Fibroblast of mammary gland (primary cell): ENCODE measurements at regions not wholly inside any gene's neighbourhood (a gene's known extent, or its start where the extent isn't known, plus 50 kb on each side); places are given as distances from the start of the nearest gene placed in this dataset.
"Not testable (repeated sequence)": the region's sequence is repeated elsewhere in the genome, so short reads cannot be mapped to it uniquely, and the experiment has no call there.

ENCODE experiments used
- DNase-seq: peaks from one replicate; pipeline ENCODE4 v3.0.0-alpha.2; 2010; ENCODE audit warnings: low read depth
- H3K4me3 ChIP-seq: 2 replicates; pipeline ENCODE4 v1.5.1; 2011; ENCODE audit warnings: low read depth, mild to moderate bottlenecking, low read length, moderate library complexity; ENCODE audit not compliant: control insufficient read depth
- CTCF ChIP-seq: conservative IDR thresholded peaks from 2 replicates; pipeline ENCODE4 v1.5.1; 2011; ENCODE audit warnings: low read depth, low read length, inconsistent platforms; ENCODE audit not compliant: control insufficient read depth, insufficient read depth

- no peak overlapping the region for H3K4me3 ChIP-seq
- no peak for TF ChIP-seq CTCF
- no peak for DNase-seq
Observed at GRCh38 chr4:62513306-62513705, 1313.2 kb downstream of the ADGRL3 start.

- no peak for TF ChIP-seq CTCF
- no peak for DNase-seq
- no peak overlapping the region for H3K4me3 ChIP-seq
Observed at GRCh38 chr4:62512271-62512670, 1312.1 kb downstream of the ADGRL3 start.

- no peak for TF ChIP-seq CTCF
- DNase-seq, result no peak
- H3K4me3 ChIP-seq, result no peak overlapping the region
Observed at GRCh38 chr4:62510228-62510627, 1310.1 kb downstream of the ADGRL3 start.

GRCh38 chr4:62500296-62500695 lies 1300.2 kb downstream of the ADGRL3 start:
- no peak for DNase-seq
- no peak for TF ChIP-seq CTCF
- H3K4me3 ChIP-seq, result no peak overlapping the region

- no peak for DNase-seq
- no peak for TF ChIP-seq CTCF
- H3K4me3 ChIP-seq, result no peak overlapping the region
Observed at GRCh38 chr4:62495032-62495431, 1294.9 kb downstream of the ADGRL3 start.

GRCh38 chr4:62491756-62492155 lies 1291.6 kb downstream of the ADGRL3 start:
- DNase-seq, H3K4me3 ChIP-seq: not testable (repeated sequence)

- no peak for DNase-seq
- no peak for TF ChIP-seq CTCF
- H3K4me3 ChIP-seq, result no peak overlapping the region
Observed at GRCh38 chr4:62490635-62491034, 1290.5 kb downstream of the ADGRL3 start.
